Neural cell (in vitro differentiated cells): ENCODE measurements at regions not wholly inside any gene's neighbourhood (a gene's known extent, or its start where the extent isn't known, plus 50 kb on each side); places are given as distances from the start of the nearest gene placed in this dataset.

ENCODE experiments used
- H2AFZ ChIP-seq: fragments of 200-600, 300-800 bp; sonication (generic), shearing (Covaris generic); 2 replicates; pipeline ENCODE4 v1.6.0; 2014; ENCODE audit warnings: low read depth, mild to moderate bottlenecking, antibody characterized with exemption, low read length, moderate library complexity
- H3F3A ChIP-seq: fragments of 200-600 bp; shearing (Covaris generic); 2 replicates; pipeline ENCODE4 v1.6.1; 2016; ENCODE audit warnings: mild to moderate bottlenecking, moderate library complexity, mixed read lengths, antibody characterized with exemption, low read length; ENCODE audit not compliant: insufficient read depth, poor library complexity, severe bottlenecking
- H3K27ac ChIP-seq: fragments of 200-600, 300-800 bp; sonication (generic), shearing (Covaris generic); 2 replicates; pipeline ENCODE4 v1.5.1; 2014; ENCODE audit warnings: mild to moderate bottlenecking, low read length, moderate library complexity
- H3K27me3 ChIP-seq: fragments of 300-800, 200-600 bp; sonication (generic), shearing (Covaris generic); 2 replicates; pipeline ENCODE4 v1.6.0; 2014; ENCODE audit warnings: mild to moderate bottlenecking, low read depth, low read length, moderate library complexity; ENCODE audit not compliant: insufficient read depth
- H3K36me3 ChIP-seq: fragments of 300-800, 200-600 bp; sonication (generic), shearing (Covaris generic); 2 replicates; pipeline ENCODE4 v1.5.1; 2014; ENCODE audit warnings: mild to moderate bottlenecking, antibody characterized with exemption, low read length, moderate library complexity; ENCODE audit not compliant: insufficient read depth
- H3K4me2 ChIP-seq: fragments of 300-800, 200-600 bp; sonication (generic), shearing (Covaris generic); 2 replicates; pipeline ENCODE4 v1.6.0; 2014; ENCODE audit warnings: mild to moderate bottlenecking, low read length
- H3K4me3 ChIP-seq: fragments of 300-800, 200-600 bp; sonication (generic), shearing (Covaris generic); 2 replicates; pipeline ENCODE4 v1.5.1; 2014; ENCODE audit warnings: mild to moderate bottlenecking, low read length, moderate library complexity
- H3K79me2 ChIP-seq: fragments of 200-600 bp; shearing (Covaris generic); replicated peaks from 2 replicates; pipeline ENCODE4 v1.6.0; 2014; ENCODE audit warnings: mild to moderate bottlenecking, low read length, moderate library complexity; ENCODE audit not compliant: insufficient read depth
- H3K9ac ChIP-seq: fragments of 300-800, 200-600 bp; sonication (generic), shearing (Covaris generic); 2 replicates; pipeline ENCODE4 v1.6.1; 2016; ENCODE audit warnings: mild to moderate bottlenecking, low read length, mixed read lengths
- H3K9me2 ChIP-seq: fragments of 200-600 bp; shearing (Covaris generic); 2 replicates; pipeline ENCODE4 v1.6.1; 2016; ENCODE audit warnings: mild to moderate bottlenecking, low read length, mixed read lengths; ENCODE audit not compliant: insufficient read depth
- H3K9me3 ChIP-seq: fragments of 200-600, 300-800 bp; sonication (generic), shearing (Covaris generic); 2 replicates; pipeline ENCODE4 v1.6.1; 2016; ENCODE audit warnings: mild to moderate bottlenecking, mixed run types, low read length, moderate library complexity, mixed read lengths
- H4K20me1 ChIP-seq: fragments of 200-600 bp; shearing (Covaris generic); 2 replicates; pipeline ENCODE4 v1.6.1; 2016; ENCODE audit warnings: mild to moderate bottlenecking, mixed run types; ENCODE audit not compliant: insufficient read depth
- CTCF ChIP-seq: fragments of 450-650 bp; IDR thresholded peaks from 2 replicates; pipeline ENCODE4 v1.5.1; 2014; ENCODE audit warnings: antibody characterized with exemption, mild to moderate bottlenecking, moderate library complexity; ENCODE audit not compliant: poor library complexity, severe bottlenecking
- EP300 ChIP-seq: fragments of 450-650 bp; conservative IDR thresholded peaks from 2 replicates; pipeline ENCODE4 v1.6.1; 2014; ENCODE audit warnings: antibody characterized with exemption, mild to moderate bottlenecking, moderate library complexity; ENCODE audit not compliant: poor library complexity, severe bottlenecking
- EZH2 ChIP-seq: fragments of 200-600, 300-800 bp; shearing (Covaris generic), sonication (generic); IDR thresholded peaks from 2 replicates; pipeline ENCODE4 v1.6.1; 2014; ENCODE audit warnings: antibody characterized with exemption, low read length, borderline replicate concordance, mild to moderate bottlenecking; ENCODE audit not compliant: insufficient read depth, poor library complexity, severe bottlenecking
- MXI1 ChIP-seq: fragments of 450-650 bp; conservative IDR thresholded peaks from 2 replicates; pipeline ENCODE4 v1.6.1; 2014; ENCODE audit warnings: antibody characterized with exemption, mild to moderate bottlenecking; ENCODE audit not compliant: poor library complexity, severe bottlenecking
- POLR2AphosphoS5 ChIP-seq: IDR thresholded peaks from 2 replicates; pipeline ENCODE4 v1.6.1; 2012
- RAD21 ChIP-seq: fragments of 450-650 bp; conservative IDR thresholded peaks from 2 replicates; pipeline ENCODE4 v1.6.1; 2014; ENCODE audit warnings: antibody characterized with exemption, mild to moderate bottlenecking, moderate library complexity
- REST ChIP-seq: IDR thresholded peaks from 2 replicates; pipeline ENCODE4 v1.6.1; 2012; ENCODE audit warnings: borderline replicate concordance
- SMC3 ChIP-seq: fragments of 450-650 bp; conservative IDR thresholded peaks from 2 replicates; pipeline ENCODE4 v1.6.1; 2014; ENCODE audit warnings: antibody characterized with exemption, mild to moderate bottlenecking, moderate library complexity; ENCODE audit not compliant: poor library complexity
- TAF1 ChIP-seq: IDR thresholded peaks from 2 replicates; pipeline ENCODE4 v1.6.1; 2012; ENCODE audit warnings: low read depth

- TF ChIP-seq RAD21 (no peak), CTCF (no peak), MXI1 (no peak), EP300 (no peak), POLR2AphosphoS5 (no peak), REST (no peak)
- Histone ChIP-seq H3K27me3 (no peaks in the 10 kb centered on the region), H3K79me2 (no peaks in the 10 kb centered on the region), H3K4me2 (no peak overlapping the region), H3K36me3 (no peaks in the 10 kb centered on the region), H3K9ac (no peak overlapping the region), H3K27ac (no peak overlapping the region), H2AFZ (no peak overlapping the region), H3F3A (no peaks in the 10 kb centered on the region), H4K20me1 (no peaks in the 10 kb centered on the region), H3K9me2 (no peaks in the 10 kb centered on the region), H3K9me3 (no peaks in the 10 kb centered on the region), H3K4me3 (no peak overlapping the region)
Observed at GRCh38 chr13:76813000-76813691, 73.1 kb downstream of the KCTD12 start.

GRCh38 chr13:76812206-76812897 is 73.9 kb downstream of the KCTD12 start:
- Histone ChIP-seq H3K79me2 (no peaks in the 10 kb centered on the region), H2AFZ (no peak overlapping the region), H3K9me2 (no peaks in the 10 kb centered on the region), H3K4me2 (no peak overlapping the region), H4K20me1 (no peaks in the 10 kb centered on the region), H3K27ac (no peak overlapping the region), H3K9ac (no peak overlapping the region), H3K27me3 (no peaks in the 10 kb centered on the region), H3K4me3 (no peak overlapping the region), H3K9me3 (no peaks in the 10 kb centered on the region), H3F3A (no peaks in the 10 kb centered on the region), H3K36me3 (no peaks in the 10 kb centered on the region)
- no peak for TF ChIP-seq REST
- TF ChIP-seq EZH2, result no peak
- no peak for TF ChIP-seq TAF1
- no peak for TF ChIP-seq MXI1
- TF ChIP-seq RAD21, result no peak
- no peak for TF ChIP-seq POLR2AphosphoS5
- no peak for TF ChIP-seq EP300
- TF ChIP-seq SMC3, result no peak
- no peak for TF ChIP-seq CTCF
